H9 (cell line): ENCODE measurements at regions not wholly inside any gene's neighbourhood (a gene's known extent, or its start where the extent isn't known, plus 50 kb on each side); places are given as distances from the start of the nearest gene placed in this dataset.

Experiments
- DNase-seq: peaks from one replicate; pipeline ENCODE4 v3.0.0-alpha.2; 2017
- H2AFZ ChIP-seq: one replicate; pipeline ENCODE4 v1.6.1; 2013; ENCODE audit warnings: mild to moderate bottlenecking, low read length, control low read depth, moderate library complexity
- H2AK5ac ChIP-seq: 2 replicates; pipeline ENCODE4 v1.6.1; 2013; ENCODE audit warnings: low read length, control low read depth, mixed read lengths; ENCODE audit not compliant: insufficient read length
- H2BK120ac ChIP-seq: one replicate; pipeline ENCODE4 v1.6.1; 2013; ENCODE audit warnings: low read depth, mild to moderate bottlenecking, low read length, control low read depth, inconsistent platforms; ENCODE audit not compliant: poor library complexity, severe bottlenecking
- H2BK12ac ChIP-seq: 2 replicates; pipeline ENCODE4 v1.6.1; 2013; ENCODE audit warnings: low read length, control low read depth, mixed read lengths, low read depth; ENCODE audit not compliant: insufficient read length
- H2BK15ac ChIP-seq: 2 replicates; pipeline ENCODE4 v1.6.1; 2013; ENCODE audit warnings: low read depth, low read length, control low read depth
- H2BK20ac ChIP-seq: one replicate; pipeline ENCODE4 v1.6.1; 2013; ENCODE audit warnings: low read depth, mild to moderate bottlenecking, low read length, control low read depth, inconsistent platforms; ENCODE audit not compliant: poor library complexity, severe bottlenecking
- H2BK5ac ChIP-seq: 2 replicates; pipeline ENCODE4 v1.6.1; 2013; ENCODE audit warnings: low read length, control low read depth, mixed read lengths; ENCODE audit not compliant: insufficient read length
- H3K14ac ChIP-seq: 2 replicates; pipeline ENCODE4 v1.6.1; 2013; ENCODE audit warnings: low read length, control low read depth; ENCODE audit not compliant: insufficient read depth
- H3K18ac ChIP-seq: 2 replicates; pipeline ENCODE4 v1.6.1; 2013; ENCODE audit warnings: low read depth, mild to moderate bottlenecking, mixed read lengths, low read length, control low read depth; ENCODE audit not compliant: insufficient read length
- H3K23ac ChIP-seq: 2 replicates; pipeline ENCODE4 v1.6.1; 2013; ENCODE audit warnings: low read length, control low read depth, mixed read lengths, low read depth; ENCODE audit not compliant: insufficient read length
- H3K23me2 ChIP-seq: 2 replicates; pipeline ENCODE4 v1.6.1; 2013; ENCODE audit warnings: low read depth, mild to moderate bottlenecking, mixed read lengths, low read length, control low read depth; ENCODE audit not compliant: insufficient read length, poor library complexity, severe bottlenecking
- H3K27ac ChIP-seq: 2 replicates; pipeline ENCODE4 v1.5.1; 2013; ENCODE audit warnings: low read length, control low read depth, mixed read lengths, low read depth; ENCODE audit not compliant: insufficient read length
- H3K27me3 ChIP-seq: 2 replicates; pipeline ENCODE4 v1.6.1; 2013; ENCODE audit warnings: low read length, control low read depth, inconsistent platforms; ENCODE audit not compliant: insufficient read depth
- H3K4ac ChIP-seq: 2 replicates; pipeline ENCODE4 v1.6.1; 2013; ENCODE audit warnings: low read depth, mild to moderate bottlenecking, control low read depth, inconsistent platforms, low read length, moderate library complexity
- H3K4me1 ChIP-seq: 2 replicates; pipeline ENCODE4 v1.6.1; 2013; ENCODE audit warnings: low read length, control low read depth, inconsistent platforms; ENCODE audit not compliant: insufficient read depth
- H3K4me2 ChIP-seq: 2 replicates; pipeline ENCODE4 v1.6.1; 2013; ENCODE audit warnings: low read length, control low read depth, mixed read lengths; ENCODE audit not compliant: insufficient read length, insufficient read depth
- H3K56ac ChIP-seq: 2 replicates; pipeline ENCODE4 v1.6.1; 2013; ENCODE audit warnings: low read depth, mild to moderate bottlenecking, mixed read lengths, low read length, control low read depth; ENCODE audit not compliant: insufficient read length
- H3K79me1 ChIP-seq: 2 replicates; pipeline ENCODE4 v1.6.1; 2013; ENCODE audit warnings: low read depth, mild to moderate bottlenecking, moderate library complexity, low read length, control low read depth, inconsistent platforms; ENCODE audit not compliant: insufficient read depth, poor library complexity, severe bottlenecking
- H3K79me2 ChIP-seq: 2 replicates; pipeline ENCODE4 v1.6.1; 2013; ENCODE audit warnings: low read length, control low read depth, inconsistent platforms; ENCODE audit not compliant: insufficient read depth
- H3K9ac ChIP-seq: 2 replicates; pipeline ENCODE4 v1.6.1; 2013; ENCODE audit warnings: low read length, control low read depth, mixed read lengths; ENCODE audit not compliant: insufficient read length; ENCODE audit errors: extremely low read depth
- H3K9me3 ChIP-seq: one replicate; pipeline ENCODE4 v1.6.1; 2013; ENCODE audit warnings: low read depth, low read length, inconsistent platforms; ENCODE audit not compliant: control insufficient read depth
- H3T11ph ChIP-seq: one replicate; pipeline ENCODE4 v1.6.1; 2013; ENCODE audit warnings: mild to moderate bottlenecking, low read length, control low read depth, inconsistent platforms
- H4K20me1 ChIP-seq: one replicate; pipeline ENCODE4 v1.6.1; 2013; ENCODE audit not compliant: control insufficient read depth, insufficient read length, insufficient read depth
- H4K5ac ChIP-seq: 2 replicates; pipeline ENCODE4 v1.6.1; 2013; ENCODE audit warnings: low read depth, mild to moderate bottlenecking, mixed read lengths, low read length, control low read depth; ENCODE audit not compliant: insufficient read length
- H4K8ac ChIP-seq: replicated peaks from 2 replicates; pipeline ENCODE4 v1.6.1; 2013; ENCODE audit warnings: low read length, control low read depth, mixed read lengths, low read depth; ENCODE audit not compliant: insufficient read length
- H4K91ac ChIP-seq: 2 replicates; pipeline ENCODE4 v1.6.1; 2013; ENCODE audit warnings: low read depth, mild to moderate bottlenecking, moderate library complexity, mixed read lengths, low read length, control low read depth; ENCODE audit not compliant: insufficient read length
- H3K27ac Mint-ChIP-seq, 3 experiments: 2 replicates in 2 of 3; 3 replicates in 1 of 3; pipeline ENCODE4 v1.8.0; 2020 to 2021; ENCODE audit warnings: mixed read lengths in 3 of 3, mild to moderate bottlenecking in 1 of 3, moderate library complexity in 1 of 3
- H3K27me3 Mint-ChIP-seq: 2 replicates; pipeline ENCODE4 v1.8.0; 2021; ENCODE audit warnings: low read depth, mild to moderate bottlenecking, moderate library complexity, mixed read lengths
- H3K36me3 Mint-ChIP-seq, 3 experiments: 2 replicates in 2 of 3; 3 replicates in 1 of 3; pipeline ENCODE4 v1.8.0; 2020 to 2021; ENCODE audit warnings: low read depth in 3 of 3, mixed read lengths in 3 of 3; ENCODE audit not compliant: insufficient read depth in 1 of 3
- H3K4me1 Mint-ChIP-seq, 2 experiments: 2 replicates each; pipeline ENCODE4 v1.8.0; 2020; ENCODE audit warnings: mixed read lengths in 2 of 2
- H3K4me3 Mint-ChIP-seq, 2 experiments: 2 replicates in 1 of 2; 3 replicates in 1 of 2; pipeline ENCODE4 v1.8.0; 2020 to 2021; ENCODE audit warnings: mild to moderate bottlenecking in 2 of 2, mixed read lengths in 2 of 2, moderate library complexity in 1 of 2
- H3K9me3 Mint-ChIP-seq, 2 experiments: 2 replicates in 1 of 2; 3 replicates in 1 of 2; pipeline ENCODE4 v1.8.0; 2020; ENCODE audit warnings: mild to moderate bottlenecking in 2 of 2, mixed read lengths in 2 of 2, moderate library complexity in 1 of 2
- CTCF ChIP-seq: fragments of 200-600 bp; sonication (generic); conservative IDR thresholded peaks from 3 replicates; pipeline ENCODE4 v1.8.0; 2021; ENCODE audit warnings: antibody characterized with exemption, mild to moderate bottlenecking

- H2BK12ac ChIP-seq = no peak overlapping the region
- no peak overlapping the region for H3K4me2 ChIP-seq
- no peaks in the 10 kb centered on the region for H3K9me3 ChIP-seq
- H3K14ac ChIP-seq = no peak overlapping the region
- peaks cover 2% of the 10 kb centered on the region in 2 experiments; a peak in 2 of 4 replicates for H3K4me1 Mint-ChIP-seq
- no peak overlapping the region for H2BK15ac ChIP-seq
- no peak for TF ChIP-seq CTCF
- no peak overlapping the region for H3K4me3 Mint-ChIP-seq
- peaks cover 0 to 22% of the 10 kb centered on the region in 2 experiments; a peak in 3 of 5 replicates for H3K9me3 Mint-ChIP-seq
- no peaks in the 10 kb centered on the region for H3K27me3 Mint-ChIP-seq
- no peak overlapping the region for H2AK5ac ChIP-seq
- no peaks in the 10 kb centered on the region for H3K27me3 ChIP-seq
- H4K91ac ChIP-seq = no peak overlapping the region
- no peak overlapping the region for H2BK120ac ChIP-seq
- H4K8ac ChIP-seq = no peak overlapping the region
- H3T11ph ChIP-seq = no peak overlapping the region
- H2BK20ac ChIP-seq = no peak overlapping the region
- H3K9ac ChIP-seq = no peak overlapping the region
- H3K4ac ChIP-seq = no peak overlapping the region
- H2AFZ ChIP-seq = no peak overlapping the region
- no peaks in the 10 kb centered on the region for H3K4me1 ChIP-seq
- H3K27ac ChIP-seq = no peak overlapping the region
- H2BK5ac ChIP-seq = no peak overlapping the region
- H4K20me1 ChIP-seq = no peaks in the 10 kb centered on the region
- no peak for DNase-seq
- no peak overlapping the region for H4K5ac ChIP-seq
- no peaks in the 10 kb centered on the region for H3K79me1 ChIP-seq
- no peak overlapping the region for H3K18ac ChIP-seq
- H3K79me2 ChIP-seq = no peaks in the 10 kb centered on the region
- peak overlapping the region in 1 of 3 experiments; percentile 30; a peak in 1 of 7 replicates for H3K27ac Mint-ChIP-seq
- no peaks in the 10 kb centered on the region for H3K23me2 ChIP-seq
- H3K56ac ChIP-seq = no peak overlapping the region
- H3K36me3 Mint-ChIP-seq = peaks cover 0 to 2% (median 0%) of the 10 kb centered on the region in 3 experiments; a peak in 1 of 7 replicates
- no peak overlapping the region for H3K23ac ChIP-seq
These were observed 70.2 kb downstream of the PPP1R2C start for GRCh38 chrX:42707742-42708141.
